Upper lobe of left lung (tissue), 6 donors: ENCODE measurements at regions not wholly inside any gene's neighbourhood (a gene's known extent, or its start where the extent isn't known, plus 50 kb on each side); places are given as distances from the start of the nearest gene placed in this dataset.

Experiments
- ATAC-seq, 2 donors: fragments of 200-7000 bp; cut with Tn5 transposase; one replicate each; pipeline ENCODE4 v1.9.1; 2022; ENCODE audit warnings: mild to moderate bottlenecking in 2 of 2, moderate library complexity in 2 of 2; ENCODE audit not compliant: low FRiP score in 2 of 2
- DNase-seq, 2 donors: peaks; one replicate each; pipeline ENCODE4 v3.0.0-alpha.2; 2019 to 2020
- H3K27ac ChIP-seq, 4 donors: fragments of 200-600 bp; sonication (generic); one replicate each; pipeline ENCODE4 v1.5.1; 2016 to 2019
- H3K27me3 ChIP-seq, 4 donors: fragments of 200-600 bp; sonication (generic); one replicate each; pipeline ENCODE4 v1.5.1; 2017 to 2019
- H3K36me3 ChIP-seq, 4 donors: fragments of 200-600 bp; sonication (generic); one replicate each; pipeline ENCODE4 v1.5.1; 2016 to 2019
- H3K4me1 ChIP-seq, 4 donors: fragments of 200-600 bp; sonication (generic); one replicate each; pipeline ENCODE4 v1.5.1; 2018 to 2019
- H3K4me3 ChIP-seq, 4 donors: fragments of 200-600 bp; sonication (generic); one replicate each; pipeline ENCODE4 v1.5.1; 2017 to 2019; ENCODE audit warnings: mild to moderate bottlenecking in 2 of 4, moderate library complexity in 1 of 4
- H3K9me3 ChIP-seq, 4 donors: fragments of 200-600 bp; sonication (generic); one replicate each; pipeline ENCODE4 v1.5.1; 2018 to 2019
- CTCF ChIP-seq, 6 experiments: fragments of 450-650 bp in 4 of 6; fragments of 200-600 bp in 2 of 6; sonication (generic) in 2 of 6; IDR thresholded peaks; one replicate each; pipeline ENCODE4 v1.5.1; 2016 to 2019; ENCODE audit warnings: antibody characterized with exemption in 6 of 6
- EP300 ChIP-seq, 4 donors: sonication (generic); formaldehyde crosslinking; IDR thresholded peaks; one replicate each; pipeline ENCODE4 v1.5.1; 2017; ENCODE audit warnings: antibody characterized with exemption in 4 of 4, control low read depth in 2 of 4
- POLR2A ChIP-seq, 4 donors: fragments of 450-650 bp; IDR thresholded peaks; one replicate each; pipeline ENCODE4 v1.5.1; 2016 to 2017; ENCODE audit warnings: antibody characterized with exemption in 4 of 4, mild to moderate bottlenecking in 2 of 4
- POLR2AphosphoS5 ChIP-seq, 2 donors: sonication (generic); formaldehyde crosslinking; IDR thresholded peaks; one replicate each; pipeline ENCODE4 v1.5.1; 2017; ENCODE audit warnings: antibody characterized with exemption in 2 of 2
- WGBS, 2 donors: methylation state at CpG; one replicate each; pipeline ENCODE4 v1.1.5; 2017 to 2018; 5-methylcytosine and 5-hydroxymethylcytosine counted together
- donor health status: DM: no; HTN: no; CAD: no; lungs with moderate emphysema.
- donor health status: DM: no; HTN: yes; CAD: no; lungs with severe emphysema.

GRCh38 chr10:83648201-83648600, 491.1 kb upstream of the GHITM start:
- TF ChIP-seq POLR2A (IDR thresholded peaks at IDR 0.05) (no peak), POLR2AphosphoS5 (IDR thresholded peaks at IDR 0.05) (no peak), EP300 (IDR thresholded peaks at IDR 0.05) (no peak), CTCF (IDR thresholded peaks at IDR 0.05) (no peak)
- H3K4me3 ChIP-seq, result no peak overlapping the region
- H3K36me3 ChIP-seq, result no peaks in the 10 kb centered on the region
- ATAC-seq (no peak), DNase-seq (no peak)
- 29% methylated on average over 1 of the region's 1 CpG for WGBS, 2 donors
- H3K27ac ChIP-seq, result no peak overlapping the region
- H3K4me1 ChIP-seq, result no peaks in the 10 kb centered on the region
- no peaks in the 10 kb centered on the region for H3K27me3 ChIP-seq
- H3K9me3 ChIP-seq, result no peaks in the 10 kb centered on the region

- 88 to 95% methylated on average over 3 of the region's 3 CpGs for WGBS, 2 donors
- no peaks in the 10 kb centered on the region for H3K36me3 ChIP-seq
- no peak overlapping the region for H3K27ac ChIP-seq
- no peaks in the 10 kb centered on the region for H3K4me1 ChIP-seq
- no peak for DNase-seq
- no peaks in the 10 kb centered on the region for H3K9me3 ChIP-seq
- no peaks in the 10 kb centered on the region for H3K27me3 ChIP-seq
- no peak for TF ChIP-seq CTCF (IDR thresholded peaks at IDR 0.05)
- no peak for TF ChIP-seq POLR2AphosphoS5 (IDR thresholded peaks at IDR 0.05)
- no peak for TF ChIP-seq POLR2A (IDR thresholded peaks at IDR 0.05)
- TF ChIP-seq EP300 (IDR thresholded peaks at IDR 0.05), result no peak
- H3K4me3 ChIP-seq, result no peak overlapping the region
- ATAC-seq, result no peak
These were observed 489.8 kb upstream of the GHITM start for GRCh38 chr10:83649471-83649870.

GRCh38 chr10:83654689-83655088, 484.6 kb upstream of the GHITM start:
- no peaks in the 10 kb centered on the region for H3K27me3 ChIP-seq
- 88 to 90% methylated on average over 2 of the region's 2 CpGs for WGBS, 2 donors
- TF ChIP-seq POLR2A (IDR thresholded peaks at IDR 0.05) (no peak), EP300 (IDR thresholded peaks at IDR 0.05) (no peak), POLR2AphosphoS5 (IDR thresholded peaks at IDR 0.05) (no peak), CTCF (IDR thresholded peaks at IDR 0.05) (no peak)
- no peak overlapping the region for H3K27ac ChIP-seq
- H3K4me3 ChIP-seq, result no peak overlapping the region
- DNase-seq, result no peak
- H3K36me3 ChIP-seq, result no peaks in the 10 kb centered on the region
- no peaks in the 10 kb centered on the region for H3K4me1 ChIP-seq
- ATAC-seq, result no peak
- H3K9me3 ChIP-seq, result no peaks in the 10 kb centered on the region

GRCh38 chr10:83656924-83657323, 482.4 kb upstream of the GHITM start:
- peak in 1 of 2 donors; percentile 9 for DNase-seq
- Histone ChIP-seq H3K4me1 (no peaks in the 10 kb centered on the region), H3K36me3 (no peaks in the 10 kb centered on the region), H3K27ac (no peak overlapping the region), H3K9me3 (no peaks in the 10 kb centered on the region), H3K27me3 (no peaks in the 10 kb centered on the region), H3K4me3 (no peak overlapping the region)
- no peak for TF ChIP-seq CTCF (IDR thresholded peaks at IDR 0.05)
- TF ChIP-seq POLR2AphosphoS5 (IDR thresholded peaks at IDR 0.05), result no peak
- TF ChIP-seq POLR2A (IDR thresholded peaks at IDR 0.05), result no peak
- no peak for TF ChIP-seq EP300 (IDR thresholded peaks at IDR 0.05)
- ATAC-seq, result no peak

- Histone ChIP-seq H3K4me1 (no peaks in the 10 kb centered on the region), H3K27me3 (no peaks in the 10 kb centered on the region), H3K4me3 (no peak overlapping the region), H3K9me3 (no peaks in the 10 kb centered on the region), H3K27ac (no peak overlapping the region), H3K36me3 (no peaks in the 10 kb centered on the region)
- ATAC-seq (peak in 1 of 2 donors; percentile 43), DNase-seq (peak in 1 of 2 donors; percentile 16)
- no peak for TF ChIP-seq CTCF (IDR thresholded peaks at IDR 0.05)
- no peak for TF ChIP-seq POLR2A (IDR thresholded peaks at IDR 0.05)
- no peak for TF ChIP-seq EP300 (IDR thresholded peaks at IDR 0.05)
- TF ChIP-seq POLR2AphosphoS5 (IDR thresholded peaks at IDR 0.05), result no peak
These were observed 481.8 kb upstream of the GHITM start for GRCh38 chr10:83657487-83657886.
